GM19328 (cell line): ENCODE measurements at regions not wholly inside any gene's neighbourhood (a gene's known extent, or its start where the extent isn't known, plus 50 kb on each side); places are given as distances from the start of the nearest gene placed in this dataset.

Source experiments
- ATAC-seq: cut with Tn5 transposase; IDR thresholded peaks from one replicate; pipeline ENCODE4 v1.9.1; 2021; ENCODE audit warnings: mild to moderate bottlenecking, moderate library complexity; ENCODE audit not compliant: unreplicated experiment

- ATAC-seq, result no peak
These were observed 76.8 kb upstream of the PELI1 start for GRCh38 chr2:64220894-64221617.

- no peak for ATAC-seq
These were observed 77.7 kb upstream of the PELI1 start for GRCh38 chr2:64221935-64222334.

- no peak for ATAC-seq
These were observed 78.1 kb upstream of the PELI1 start for GRCh38 chr2:64222351-64222750.

GRCh38 chr2:64223055-64223454 lies 78.8 kb upstream of the PELI1 start:
- ATAC-seq, result no peak

GRCh38 chr2:64225491-64225890 lies 81.3 kb upstream of the PELI1 start:
- ATAC-seq, result no peak

- ATAC-seq, result no peak
These were observed 82.4 kb upstream of the PELI1 start for GRCh38 chr2:64226611-64227010.

GRCh38 chr2:64227603-64228125 lies 83.4 kb upstream of the PELI1 start:
- ATAC-seq, result no peak

GRCh38 chr2:64228126-64228678 lies 84.0 kb upstream of the PELI1 start:
- peak; percentile 94 for ATAC-seq

GRCh38 chr2:64228918-64229317 lies 84.7 kb upstream of the PELI1 start:
- ATAC-seq, result no peak

- no peak for ATAC-seq
These were observed 86.3 kb upstream of the PELI1 start for GRCh38 chr2:64230540-64230939.

- ATAC-seq, result no peak
These were observed 88.0 kb upstream of the PELI1 start for GRCh38 chr2:64232266-64232665.

GRCh38 chr2:64233376-64233922 lies 89.2 kb upstream of the PELI1 start:
- ATAC-seq, result no peak

GRCh38 chr2:64234150-64234549 lies 89.9 kb upstream of the PELI1 start:
- no peak for ATAC-seq

- ATAC-seq, result no peak
These were observed 90.6 kb upstream of the PELI1 start for GRCh38 chr2:64234785-64235184.

GRCh38 chr2:64237266-64237665 lies 93.0 kb upstream of the PELI1 start:
- no peak for ATAC-seq

GRCh38 chr2:64238799-64239198 lies 94.6 kb upstream of the PELI1 start:
- ATAC-seq, result no peak

- ATAC-seq, result no peak
These were observed 99.1 kb upstream of the PELI1 start for GRCh38 chr2:64243081-64244036.

- no peak for ATAC-seq
These were observed 99.8 kb upstream of the PELI1 start for GRCh38 chr2:64244037-64244416.

GRCh38 chr2:64245631-64246030 lies 101.4 kb upstream of the PELI1 start:
- ATAC-seq, result no peak

- no peak for ATAC-seq
These were observed 102.7 kb upstream of the PELI1 start for GRCh38 chr2:64246962-64247361.

- no peak for ATAC-seq
These were observed 105.2 kb upstream of the PELI1 start for GRCh38 chr2:64249426-64249825.
